Thyroid gland (tissue), 4 donors: ENCODE measurements at regions not wholly inside any gene's neighbourhood (a gene's known extent, or its start where the extent isn't known, plus 50 kb on each side); places are given as distances from the start of the nearest gene placed in this dataset.

Experiments
- CTCF ChIP-seq, 6 experiments: fragments of 200-600 bp in 3 of 6; fragments of 450-650 bp in 3 of 6; sonication (generic) in 3 of 6; IDR thresholded peaks; one replicate each; pipeline ENCODE4 v1.5.1; 2016 to 2019; ENCODE audit warnings: antibody characterized with exemption in 6 of 6, mild to moderate bottlenecking in 2 of 6, inconsistent platforms in 1 of 6, moderate library complexity in 1 of 6
- POLR2A ChIP-seq, 2 donors: fragments of 450-650 bp; IDR thresholded peaks; one replicate each; pipeline ENCODE4 v1.6.1; 2017; ENCODE audit warnings: antibody characterized with exemption in 2 of 2, mild to moderate bottlenecking in 2 of 2, moderate library complexity in 1 of 2

GRCh38 chr18:41231681-41232080 lies 723.4 kb upstream of the PIK3C3 start:
- TF ChIP-seq CTCF (IDR thresholded peaks at IDR 0.05) (no peak), POLR2A (IDR thresholded peaks at IDR 0.05) (no peak)
